ENCODE measurements at regions not wholly inside any gene's neighbourhood (a gene's known extent, or its start where the extent isn't known, plus 50 kb on each side); places are given as distances from the start of the nearest gene placed in this dataset.

DNA sequence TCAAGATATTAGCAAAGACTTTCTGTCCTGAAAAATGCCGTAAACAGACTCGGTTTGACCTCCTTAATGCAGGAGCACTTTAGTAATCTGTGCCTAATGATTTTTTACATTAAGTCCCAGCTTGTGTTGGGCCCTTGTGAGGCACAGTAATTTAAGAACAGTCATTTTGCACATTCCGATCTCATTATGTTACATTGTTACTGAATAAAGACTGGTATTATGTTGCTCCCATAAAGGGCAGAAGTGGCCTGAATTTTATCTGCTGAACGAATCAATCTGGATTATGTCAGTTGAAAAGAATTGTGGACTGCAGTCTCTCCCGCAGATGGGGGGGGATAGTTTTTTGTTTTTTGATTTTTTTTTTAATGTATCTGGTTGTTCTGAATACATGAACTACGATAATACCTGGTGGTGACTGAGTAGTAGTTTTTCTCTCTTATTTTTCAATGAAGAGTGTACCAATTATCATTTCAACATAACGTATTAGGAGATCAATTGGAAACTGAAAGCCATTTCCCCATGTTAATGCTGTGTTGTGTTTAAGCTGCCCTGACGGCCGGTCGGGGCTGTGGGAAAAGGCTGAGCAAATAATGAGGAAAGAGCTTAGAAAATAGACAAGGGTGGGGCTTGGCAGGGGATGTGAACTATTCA is 290.2 kb downstream of the ZNF536 start:
- H3K4me3 ChIP-seq = no peak overlapping the region
- no peaks in the 10 kb centered on the region for H3K4me1 ChIP-seq
- peaks cover 22% of the 10 kb centered on the region for H3K27me3 ChIP-seq (ENCODE audit: low read depth)
- no peaks in the 10 kb centered on the region for H3K36me3 ChIP-seq
- TF ChIP-seq, protein P1, sequence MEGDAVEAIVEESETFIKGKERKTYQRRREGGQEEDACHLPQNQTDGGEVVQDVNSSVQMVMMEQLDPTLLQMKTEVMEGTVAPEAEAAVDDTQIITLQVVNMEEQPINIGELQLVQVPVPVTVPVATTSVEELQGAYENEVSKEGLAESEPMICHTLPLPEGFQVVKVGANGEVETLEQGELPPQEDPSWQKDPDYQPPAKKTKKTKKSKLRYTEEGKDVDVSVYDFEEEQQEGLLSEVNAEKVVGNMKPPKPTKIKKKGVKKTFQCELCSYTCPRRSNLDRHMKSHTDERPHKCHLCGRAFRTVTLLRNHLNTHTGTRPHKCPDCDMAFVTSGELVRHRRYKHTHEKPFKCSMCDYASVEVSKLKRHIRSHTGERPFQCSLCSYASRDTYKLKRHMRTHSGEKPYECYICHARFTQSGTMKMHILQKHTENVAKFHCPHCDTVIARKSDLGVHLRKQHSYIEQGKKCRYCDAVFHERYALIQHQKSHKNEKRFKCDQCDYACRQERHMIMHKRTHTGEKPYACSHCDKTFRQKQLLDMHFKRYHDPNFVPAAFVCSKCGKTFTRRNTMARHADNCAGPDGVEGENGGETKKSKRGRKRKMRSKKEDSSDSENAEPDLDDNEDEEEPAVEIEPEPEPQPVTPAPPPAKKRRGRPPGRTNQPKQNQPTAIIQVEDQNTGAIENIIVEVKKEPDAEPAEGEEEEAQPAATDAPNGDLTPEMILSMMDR (IDR thresholded peaks at IDR 0.05) = no peak
- DNase-seq = no peak
- ATAC-seq = no peak
- no peaks in the 10 kb centered on the region for H3K9me3 ChIP-seq
- no peak overlapping the region for H3K27ac ChIP-seq
- intact Hi-C loops (cut with DNase I) = no loop called here

DNA sequence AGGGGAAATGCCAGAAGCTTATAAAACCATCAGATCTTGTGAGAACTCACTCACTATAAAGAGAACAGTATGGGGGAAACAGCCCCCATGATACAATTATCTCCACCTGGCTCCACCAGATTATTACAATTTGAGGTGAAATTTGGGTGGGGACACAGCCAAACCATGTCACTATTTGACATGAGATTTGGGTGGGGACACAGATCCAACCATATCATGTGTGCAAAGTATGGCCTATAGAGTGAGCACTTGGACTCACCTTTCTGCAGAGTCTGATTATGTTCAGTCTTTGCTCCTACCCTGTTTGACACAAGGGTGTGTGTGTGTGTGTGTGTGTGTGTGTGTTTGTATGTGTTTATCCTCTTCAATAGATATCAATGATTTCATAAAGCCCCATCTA is 287.5 kb downstream of the ZNF536 start:
- TF ChIP-seq, protein P1 (IDR thresholded peaks at IDR 0.05) = no peak
- H3K4me1 ChIP-seq = no peaks in the 10 kb centered on the region
- no peak for ATAC-seq
- DNase-seq = no peak
- H3K27me3 ChIP-seq (ENCODE audit: low read depth) = peaks cover 18% of the 10 kb centered on the region
- H3K9me3 ChIP-seq = no peaks in the 10 kb centered on the region
- intact Hi-C loops (cut with DNase I) = no loop called here
- no peak overlapping the region for H3K4me3 ChIP-seq
- H3K27ac ChIP-seq = no peak overlapping the region
- no peaks in the 10 kb centered on the region for H3K36me3 ChIP-seq

DNA sequence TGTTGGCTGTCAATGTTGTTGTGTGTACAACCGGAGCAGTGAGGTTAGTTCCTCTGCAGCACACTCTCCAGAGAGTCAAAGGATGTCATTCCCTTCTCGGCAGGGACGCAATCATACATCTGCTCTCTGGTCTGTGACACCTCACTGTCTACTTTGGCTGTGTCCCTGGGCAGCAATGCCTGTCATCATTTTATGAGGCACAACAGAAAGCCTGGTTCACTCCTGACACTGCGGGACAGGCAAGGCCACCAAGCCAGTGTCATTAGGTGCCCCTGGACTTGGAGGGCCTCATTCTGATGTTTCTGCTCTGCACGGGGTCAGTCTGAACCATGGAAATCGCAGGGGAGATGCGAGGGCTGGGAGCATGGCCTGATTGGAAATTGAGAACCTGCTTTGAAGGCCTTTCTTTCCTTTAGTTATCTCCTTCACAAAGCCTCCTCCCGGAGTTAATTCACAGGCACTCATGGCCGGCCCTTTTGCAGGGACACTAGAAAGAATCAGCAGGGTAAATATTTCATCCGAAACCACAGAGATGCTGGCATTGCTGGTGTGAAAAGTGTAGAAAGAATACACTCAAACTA is 284.4 kb downstream of the ZNF536 start:
- intact Hi-C loops (cut with DNase I) = no loop called here
- no peak for ATAC-seq
- Histone ChIP-seq H3K36me3 (no peaks in the 10 kb centered on the region), H3K4me1 (no peaks in the 10 kb centered on the region), H3K9me3 (no peaks in the 10 kb centered on the region), H3K27me3 (ENCODE audit: low read depth) (peaks cover 24% of the 10 kb centered on the region), H3K4me3 (no peak overlapping the region), H3K27ac (no peak overlapping the region)
- TF ChIP-seq, protein P1 (IDR thresholded peaks at IDR 0.05) = no peak
- no peak for DNase-seq

DNA sequence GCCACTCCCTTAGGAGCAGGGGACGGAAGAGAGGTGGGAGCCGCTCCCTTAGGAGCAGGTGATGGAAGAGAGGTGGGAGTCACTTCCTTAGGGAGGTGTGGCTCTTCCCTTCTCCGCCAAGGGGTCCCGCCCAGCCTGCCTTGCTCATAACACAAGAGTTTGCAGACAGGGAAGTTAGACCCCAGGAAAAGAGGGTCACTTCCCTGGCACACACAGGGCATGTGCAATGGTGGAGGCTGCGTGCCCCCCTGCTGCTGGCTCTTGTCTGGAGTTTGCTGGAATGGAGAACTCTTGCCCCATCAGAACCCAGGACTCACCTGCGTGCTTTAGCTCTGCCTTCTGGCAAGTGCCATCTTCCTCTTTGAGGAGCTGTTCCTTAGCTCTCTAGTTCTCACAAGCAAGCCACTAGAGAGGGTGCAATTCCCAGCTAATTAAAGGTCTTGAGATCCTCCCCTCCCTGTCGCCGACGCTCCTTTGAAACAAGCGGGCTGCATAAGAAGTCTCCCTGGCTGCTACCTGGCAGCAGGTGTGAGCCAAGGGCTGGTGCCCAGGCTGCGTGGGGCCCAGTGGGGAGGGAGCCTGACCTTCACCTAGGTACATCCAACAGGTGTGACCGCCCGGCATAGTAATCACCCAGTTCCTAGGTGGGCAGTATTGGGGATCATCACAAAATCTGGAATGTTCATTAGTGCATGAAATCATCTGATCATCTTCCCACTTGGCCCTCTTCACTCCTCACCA is 281.6 kb downstream of the ZNF536 start:
- intact Hi-C loops (cut with DNase I) = no loop called here
- ATAC-seq (no peak), DNase-seq (no peak)
- TF ChIP-seq, protein P1 (IDR thresholded peaks at IDR 0.05) = no peak
- Histone ChIP-seq H3K36me3 (no peaks in the 10 kb centered on the region), H3K27ac (no peak overlapping the region), H3K4me1 (no peaks in the 10 kb centered on the region), H3K27me3 (ENCODE audit: low read depth) (peaks cover 42% of the 10 kb centered on the region), H3K9me3 (no peaks in the 10 kb centered on the region), H3K4me3 (no peak overlapping the region)

DNA sequence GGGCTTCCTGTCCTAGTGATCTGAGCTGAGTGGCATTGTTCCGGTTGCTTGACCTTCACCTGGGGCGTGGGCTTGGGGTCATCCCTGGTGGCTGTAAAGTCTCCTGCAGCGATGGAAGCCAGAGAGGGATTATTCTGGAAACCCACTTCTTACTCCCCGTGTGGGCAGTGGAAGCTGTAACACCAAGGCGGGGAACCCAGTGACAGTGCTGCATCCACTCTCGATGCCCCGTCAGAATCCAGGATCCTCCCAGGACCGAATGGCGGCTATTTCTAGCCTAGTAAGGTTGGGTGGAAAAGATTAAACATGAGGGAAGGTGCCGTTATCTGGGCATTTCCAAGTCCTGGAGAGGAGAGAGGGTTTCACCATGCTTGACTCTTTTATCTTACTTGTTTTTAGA is 280.6 kb downstream of the ZNF536 start:
- H3K4me1 ChIP-seq = no peaks in the 10 kb centered on the region
- H3K27ac ChIP-seq = no peak overlapping the region
- H3K4me3 ChIP-seq = no peak overlapping the region
- no peaks in the 10 kb centered on the region for H3K9me3 ChIP-seq
- no peaks in the 10 kb centered on the region for H3K36me3 ChIP-seq
- ATAC-seq (no peak), DNase-seq (no peak)
- TF ChIP-seq, protein P1 (IDR thresholded peaks at IDR 0.05) = no peak
- peaks cover 50% of the 10 kb centered on the region for H3K27me3 ChIP-seq (ENCODE audit: low read depth)
- intact Hi-C loops (cut with DNase I) = no loop called here
